A673 (cell line): ENCODE measurements at regions not wholly inside any gene's neighbourhood (a gene's known extent, or its start where the extent isn't known, plus 50 kb on each side); places are given as distances from the start of the nearest gene placed in this dataset.
A peak's percentile ranks its signal among the peaks of the same experiment; 100 is the strongest.

Experiments used
- BruUV-seq: library from RNA; stranded (reverse); fragments of 400-500 nt; replicated peaks from 2 replicates; lab custom pipeline; 2021; lab: Mats Ljungman, UMichigan
- CTCF ChIA-PET: fragments of 300-600 bp; sonication (Branson Sonifier 250); formaldehyde crosslinking; loops from one replicate; lab custom pipeline; 2022; ENCODE audit warnings: antibody characterized with exemption; lab: Charles Lee
- POLR2A ChIA-PET: fragments of 300-600 bp; sonication (Branson Sonifier 250); formaldehyde crosslinking; loops from one replicate; lab custom pipeline; 2022; ENCODE audit warnings: antibody characterized with exemption; ENCODE audit not compliant: low non-redundant PET; lab: Charles Lee
- DNase-seq: peaks from one replicate; pipeline ENCODE4 v3.0.0-alpha.2; 2015; ENCODE audit warnings: low spot score
- H3K27ac ChIP-seq: fragments of 200-600 bp; sonication (generic); 2 replicates; pipeline ENCODE4 v1.5.1; 2016; ENCODE audit warnings: mixed run types, low read depth, mild to moderate bottlenecking, mixed read lengths, antibody characterized with exemption, low read length; ENCODE audit not compliant: poor library complexity, severe bottlenecking
- H3K27me3 ChIP-seq: fragments of 200-600 bp; sonication (generic); replicated peaks from 2 replicates; pipeline ENCODE4 v1.6.1; 2017; ENCODE audit warnings: mixed run types, low read depth, mild to moderate bottlenecking, mixed read lengths, antibody characterized with exemption, low read length; ENCODE audit not compliant: insufficient read depth, poor library complexity
- H3K36me3 ChIP-seq: fragments of 200-600 bp; sonication (generic); 2 replicates; pipeline ENCODE4 v1.6.1; 2016; ENCODE audit warnings: mixed run types, mild to moderate bottlenecking, mixed read lengths, antibody characterized with exemption, low read length; ENCODE audit not compliant: insufficient read depth, poor library complexity, severe bottlenecking
- H3K4me1 ChIP-seq: fragments of 200-600 bp; sonication (generic); 2 replicates; pipeline ENCODE4 v1.6.1; 2017; ENCODE audit warnings: mixed run types, mild to moderate bottlenecking, mixed read lengths, antibody characterized with exemption, low read length; ENCODE audit not compliant: insufficient read depth, poor library complexity, severe bottlenecking
- H3K4me3 ChIP-seq: fragments of 200-600 bp; sonication (generic); 2 replicates; pipeline ENCODE4 v1.5.1; 2016; ENCODE audit warnings: low read depth, mixed run types, mild to moderate bottlenecking, mixed read lengths, low read length; ENCODE audit not compliant: poor library complexity, severe bottlenecking
- H3K9me3 ChIP-seq: fragments of 200-600 bp; sonication (generic); 2 replicates; pipeline ENCODE4 v1.6.1; 2016; ENCODE audit warnings: mixed run types, low read depth, mild to moderate bottlenecking, mixed read lengths, antibody characterized with exemption, low read length; ENCODE audit not compliant: poor library complexity, severe bottlenecking
- EZH2 ChIP-seq: fragments of 200-600 bp; sonication (generic); IDR thresholded peaks from 2 replicates; pipeline ENCODE4 v1.6.1; 2017; ENCODE audit warnings: borderline replicate concordance, low read depth, mild to moderate bottlenecking, mixed read lengths, antibody characterized with exemption, low read length; ENCODE audit not compliant: poor library complexity, severe bottlenecking
- intact Hi-C: fragments of 100-400 bp; cut with micrococcal nuclease; formaldehyde crosslinking; loops from one replicate; pipeline ENCODE4 v1.10.0; 2022; ENCODE audit not compliant: unreplicated experiment
- TF ChIP-seq, protein P1 (sequence below): fragments of 300-800, 200-600 bp; sonication (generic); conservative IDR thresholded peaks from 2 replicates; pipeline ENCODE4 v1.5.1; 2017; ENCODE audit warnings: low read depth, mild to moderate bottlenecking, antibody characterized with exemption, low read length, moderate library complexity, mixed read lengths

DNA sequence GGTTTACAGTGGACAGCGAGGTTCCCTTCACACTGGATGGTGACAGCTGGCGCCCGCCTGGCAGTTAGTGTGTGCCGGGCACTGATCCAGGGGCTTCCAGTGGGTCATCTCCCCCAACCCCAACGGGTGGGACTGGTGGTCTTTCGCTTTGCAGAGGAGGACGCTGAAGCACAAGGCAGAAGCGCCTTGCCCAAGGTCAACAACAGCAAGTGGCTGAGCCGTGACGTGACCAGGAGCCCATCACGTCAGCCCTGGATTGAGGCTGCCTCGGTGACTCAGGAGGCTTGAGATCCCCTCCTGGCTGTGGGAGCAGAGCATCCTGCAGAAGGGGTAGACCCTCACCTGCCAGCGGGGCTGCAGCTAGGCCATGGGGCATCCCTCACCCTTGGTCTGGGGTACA is 215.3 kb downstream of the RBFOX3 start:
- no peak for DNase-seq
- intact Hi-C loops = loop anchor here (10.0 kb wide), 1 partner anchor 309 kb away; no protein-coding TSS in a partner anchor
- no peaks in the 10 kb centered on the region for H3K4me1 ChIP-seq
- H3K27ac ChIP-seq = no peak overlapping the region
- H3K36me3 ChIP-seq = no peaks in the 10 kb centered on the region
- TF ChIP-seq, protein P1, sequence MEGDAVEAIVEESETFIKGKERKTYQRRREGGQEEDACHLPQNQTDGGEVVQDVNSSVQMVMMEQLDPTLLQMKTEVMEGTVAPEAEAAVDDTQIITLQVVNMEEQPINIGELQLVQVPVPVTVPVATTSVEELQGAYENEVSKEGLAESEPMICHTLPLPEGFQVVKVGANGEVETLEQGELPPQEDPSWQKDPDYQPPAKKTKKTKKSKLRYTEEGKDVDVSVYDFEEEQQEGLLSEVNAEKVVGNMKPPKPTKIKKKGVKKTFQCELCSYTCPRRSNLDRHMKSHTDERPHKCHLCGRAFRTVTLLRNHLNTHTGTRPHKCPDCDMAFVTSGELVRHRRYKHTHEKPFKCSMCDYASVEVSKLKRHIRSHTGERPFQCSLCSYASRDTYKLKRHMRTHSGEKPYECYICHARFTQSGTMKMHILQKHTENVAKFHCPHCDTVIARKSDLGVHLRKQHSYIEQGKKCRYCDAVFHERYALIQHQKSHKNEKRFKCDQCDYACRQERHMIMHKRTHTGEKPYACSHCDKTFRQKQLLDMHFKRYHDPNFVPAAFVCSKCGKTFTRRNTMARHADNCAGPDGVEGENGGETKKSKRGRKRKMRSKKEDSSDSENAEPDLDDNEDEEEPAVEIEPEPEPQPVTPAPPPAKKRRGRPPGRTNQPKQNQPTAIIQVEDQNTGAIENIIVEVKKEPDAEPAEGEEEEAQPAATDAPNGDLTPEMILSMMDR = no peak
- no peak for TF ChIP-seq EZH2
- no TSS peak for BruUV-seq
- no peak overlapping the region for H3K4me3 ChIP-seq
- H3K9me3 ChIP-seq = no peaks in the 10 kb centered on the region
- H3K27me3 ChIP-seq = peaks cover 92% of the 10 kb centered on the region
- POLR2A ChIA-PET = no interaction called here
- CTCF ChIA-PET = no interaction called here

DNA sequence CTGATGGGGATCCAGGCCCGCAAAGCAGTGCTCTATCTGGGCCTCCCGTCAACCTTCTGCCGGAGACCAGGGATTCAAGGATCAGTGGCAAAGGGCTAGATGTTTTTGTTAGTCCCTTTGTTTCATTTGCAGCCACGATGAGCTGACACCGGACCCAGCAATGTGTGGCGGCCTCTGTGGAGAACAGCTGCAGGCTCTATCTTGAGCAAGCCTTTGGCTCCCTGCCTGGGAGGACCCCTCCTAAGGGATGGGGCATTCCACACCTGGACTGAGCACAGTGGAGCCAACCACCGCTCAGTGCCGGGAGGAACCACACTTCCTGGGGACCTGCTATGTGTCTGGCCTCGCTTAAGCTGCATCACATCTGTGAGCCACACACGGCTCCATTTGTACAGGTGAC is 215.8 kb downstream of the RBFOX3 start:
- CTCF ChIA-PET = interaction anchor here (4.9 kb wide), 1 partner anchor 307 kb away, joined by 36 read pairs; no protein-coding TSS in a partner anchor
- H3K4me1 ChIP-seq = no peaks in the 10 kb centered on the region

DNA sequence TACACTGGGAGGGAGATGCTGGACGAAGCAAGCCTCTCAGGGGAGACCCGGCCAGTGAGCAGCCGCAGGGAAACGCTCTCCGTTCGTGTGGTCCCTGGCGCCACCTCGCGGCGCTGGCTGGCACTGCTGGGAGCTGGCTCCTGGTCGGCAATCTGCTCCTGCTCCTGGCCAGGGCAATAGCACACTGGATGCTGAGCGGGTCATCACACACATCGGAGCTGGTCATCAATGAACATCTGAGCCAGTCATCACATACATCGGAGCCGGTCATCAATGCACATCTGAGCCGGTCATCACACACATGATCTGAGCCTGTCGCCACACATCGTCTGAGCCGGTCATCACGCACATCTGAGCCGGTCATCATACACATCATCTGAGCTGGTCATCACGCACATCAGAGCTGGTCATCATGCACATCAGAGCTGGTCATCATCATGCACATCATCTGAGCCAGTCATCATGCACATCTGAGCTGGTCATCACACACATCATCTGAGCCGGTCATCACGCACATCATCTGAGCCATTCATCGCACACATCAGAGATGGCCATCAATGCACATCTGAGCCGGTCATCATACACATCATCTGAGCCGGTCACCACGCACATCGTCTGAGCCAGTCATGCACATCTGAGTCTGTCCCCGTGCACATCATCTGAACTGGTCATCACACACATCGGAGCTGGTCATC is 217.3 kb downstream of the RBFOX3 start:
- BruUV-seq = no TSS peak
- Histone ChIP-seq H3K4me1 (no peaks in the 10 kb centered on the region), H3K36me3 (no peaks in the 10 kb centered on the region), H3K27ac (no peak overlapping the region), H3K9me3 (no peaks in the 10 kb centered on the region), H3K27me3 (peaks cover 92% of the 10 kb centered on the region), H3K4me3 (no peak overlapping the region)
- DNase-seq = peak; percentile 74
- CTCF ChIA-PET = interaction anchor here (0.6 to 4.9 kb wide), 7 partner anchors 36 to 326 kb away, joined by 3 to 36 read pairs (median 4); no protein-coding TSS in a partner anchor
- POLR2A ChIA-PET = no interaction called here
- intact Hi-C loops = loop anchor here (1.0 to 10.0 kb wide), 2 partner anchors 306 to 311 kb away; no protein-coding TSS in a partner anchor
- TF ChIP-seq, protein P1 = peak; percentile 95
- no peak for TF ChIP-seq EZH2

More for the DNA sequence above, 215.8 kb downstream of the RBFOX3 start:
- H3K36me3 ChIP-seq = no peaks in the 10 kb centered on the region
- peaks cover 92% of the 10 kb centered on the region for H3K27me3 ChIP-seq
- BruUV-seq = no TSS peak
- POLR2A ChIA-PET = no interaction called here
- intact Hi-C loops = loop anchor here (10.0 kb wide), 1 partner anchor 310 kb away; no protein-coding TSS in a partner anchor
- no peak overlapping the region for H3K4me3 ChIP-seq
- H3K27ac ChIP-seq = no peak overlapping the region
- DNase-seq = no peak
- TF ChIP-seq, protein P1 = no peak
- TF ChIP-seq EZH2 = no peak
- no peaks in the 10 kb centered on the region for H3K9me3 ChIP-seq
